IPS-15b (cell line): ENCODE measurements at regions not wholly inside any gene's neighbourhood (a gene's known extent, or its start where the extent isn't known, plus 50 kb on each side); places are given as distances from the start of the nearest gene placed in this dataset.

Experiments used
- H3K27me3 ChIP-seq: one replicate; pipeline ENCODE4 v1.6.1; 2013; ENCODE audit warnings: low read length; ENCODE audit not compliant: control insufficient read depth, insufficient read depth
- H3K36me3 ChIP-seq: one replicate; pipeline ENCODE4 v1.6.1; 2013; ENCODE audit warnings: low read length; ENCODE audit not compliant: control insufficient read depth, insufficient read depth
- H3K4me1 ChIP-seq: one replicate; pipeline ENCODE4 v1.6.1; 2013; ENCODE audit warnings: mild to moderate bottlenecking, low read length; ENCODE audit not compliant: control insufficient read depth, insufficient read depth
- H3K4me3 ChIP-seq: one replicate; pipeline ENCODE4 v1.5.1; 2013; ENCODE audit warnings: low read depth, low read length
- H3K9ac ChIP-seq: one replicate; pipeline ENCODE4 v1.6.1; 2013; ENCODE audit warnings: low read depth, mild to moderate bottlenecking, low read length
- H3K9me3 ChIP-seq: one replicate; pipeline ENCODE4 v1.6.1; 2013; ENCODE audit warnings: mild to moderate bottlenecking, low read length; ENCODE audit not compliant: control insufficient read depth, insufficient read depth

GRCh38 chr2:2580341-2580740 is 249.3 kb upstream of the MYT1L start:
- H3K4me3 ChIP-seq = no peak overlapping the region
- H3K9me3 ChIP-seq = no peaks in the 10 kb centered on the region
- H3K27me3 ChIP-seq = no peaks in the 10 kb centered on the region
- no peaks in the 10 kb centered on the region for H3K4me1 ChIP-seq
- H3K36me3 ChIP-seq = no peaks in the 10 kb centered on the region
- no peak overlapping the region for H3K9ac ChIP-seq

- H3K4me1 ChIP-seq = no peaks in the 10 kb centered on the region
- no peak overlapping the region for H3K4me3 ChIP-seq
- no peaks in the 10 kb centered on the region for H3K36me3 ChIP-seq
These were observed 248.7 kb upstream of the MYT1L start for GRCh38 chr2:2579814-2580213.

GRCh38 chr2:2577407-2577831 is 246.3 kb upstream of the MYT1L start:
- Histone ChIP-seq H3K9ac (no peak overlapping the region), H3K9me3 (no peaks in the 10 kb centered on the region), H3K27me3 (no peaks in the 10 kb centered on the region), H3K36me3 (no peaks in the 10 kb centered on the region), H3K4me3 (no peak overlapping the region), H3K4me1 (no peaks in the 10 kb centered on the region)

More at GRCh38 chr2:2579814-2580213, 248.7 kb upstream of the MYT1L start:
- H3K27me3 ChIP-seq = no peaks in the 10 kb centered on the region
- H3K9me3 ChIP-seq = no peaks in the 10 kb centered on the region
- no peak overlapping the region for H3K9ac ChIP-seq

- H3K4me1 ChIP-seq = no peaks in the 10 kb centered on the region
- no peaks in the 10 kb centered on the region for H3K27me3 ChIP-seq
- H3K9ac ChIP-seq = no peak overlapping the region
- H3K9me3 ChIP-seq = no peaks in the 10 kb centered on the region
- H3K4me3 ChIP-seq = no peak overlapping the region
- no peaks in the 10 kb centered on the region for H3K36me3 ChIP-seq
These were observed 244.9 kb upstream of the MYT1L start for GRCh38 chr2:2575870-2576386.

- Histone ChIP-seq H3K36me3 (no peaks in the 10 kb centered on the region), H3K9ac (no peak overlapping the region), H3K9me3 (no peaks in the 10 kb centered on the region), H3K4me3 (no peak overlapping the region), H3K27me3 (no peaks in the 10 kb centered on the region), H3K4me1 (no peaks in the 10 kb centered on the region)
These were observed 244.1 kb upstream of the MYT1L start for GRCh38 chr2:2575181-2575577.

- H3K9ac ChIP-seq = no peak overlapping the region
- no peaks in the 10 kb centered on the region for H3K9me3 ChIP-seq
- H3K4me3 ChIP-seq = no peak overlapping the region
- H3K27me3 ChIP-seq = no peaks in the 10 kb centered on the region
- no peaks in the 10 kb centered on the region for H3K4me1 ChIP-seq
- no peaks in the 10 kb centered on the region for H3K36me3 ChIP-seq
These were observed 243.5 kb upstream of the MYT1L start for GRCh38 chr2:2574401-2575180.

GRCh38 chr2:2573658-2574293 is 242.7 kb upstream of the MYT1L start:
- no peaks in the 10 kb centered on the region for H3K27me3 ChIP-seq
- H3K36me3 ChIP-seq = no peaks in the 10 kb centered on the region
- H3K4me1 ChIP-seq = no peaks in the 10 kb centered on the region
- H3K9ac ChIP-seq = no peak overlapping the region
- H3K4me3 ChIP-seq = no peak overlapping the region
- no peaks in the 10 kb centered on the region for H3K9me3 ChIP-seq

GRCh38 chr2:2573205-2573604 is 242.1 kb upstream of the MYT1L start:
- Histone ChIP-seq H3K9ac (no peak overlapping the region), H3K27me3 (no peaks in the 10 kb centered on the region), H3K4me1 (no peaks in the 10 kb centered on the region), H3K4me3 (no peak overlapping the region), H3K9me3 (no peaks in the 10 kb centered on the region), H3K36me3 (no peaks in the 10 kb centered on the region)

- Histone ChIP-seq H3K9me3 (no peaks in the 10 kb centered on the region), H3K4me1 (no peaks in the 10 kb centered on the region), H3K27me3 (no peaks in the 10 kb centered on the region), H3K9ac (no peak overlapping the region), H3K36me3 (no peaks in the 10 kb centered on the region), H3K4me3 (no peak overlapping the region)
These were observed 241.5 kb upstream of the MYT1L start for GRCh38 chr2:2572393-2573204.

GRCh38 chr2:2571301-2572150 is 240.5 kb upstream of the MYT1L start:
- H3K9me3 ChIP-seq = no peaks in the 10 kb centered on the region
- no peaks in the 10 kb centered on the region for H3K4me1 ChIP-seq
- no peak overlapping the region for H3K4me3 ChIP-seq
- H3K9ac ChIP-seq = no peak overlapping the region
- no peaks in the 10 kb centered on the region for H3K36me3 ChIP-seq
- H3K27me3 ChIP-seq = no peaks in the 10 kb centered on the region

GRCh38 chr2:2570871-2571270 is 239.8 kb upstream of the MYT1L start:
- Histone ChIP-seq H3K9me3 (no peaks in the 10 kb centered on the region), H3K9ac (no peak overlapping the region), H3K4me1 (no peaks in the 10 kb centered on the region), H3K27me3 (no peaks in the 10 kb centered on the region), H3K4me3 (no peak overlapping the region), H3K36me3 (no peaks in the 10 kb centered on the region)
